HAP-1 (cell line): ENCODE measurements at regions not wholly inside any gene's neighbourhood (a gene's known extent, or its start where the extent isn't known, plus 50 kb on each side); places are given as distances from the start of the nearest gene placed in this dataset.

Source experiments
- DNase-seq, 2 experiments: peaks; one replicate each; pipeline ENCODE4 v3.0.0-alpha.2; 2016 to 2020; ENCODE audit warnings: low spot score in 2 of 2
- H3K27me3 ChIP-seq: fragments of 250-450 bp; sonication (Bioruptor Pico); 2 replicates; pipeline ENCODE4 v1.5.1; 2020; ENCODE audit warnings: low read depth, mild to moderate bottlenecking, moderate library complexity
- H3K36me3 ChIP-seq: fragments of 250-450 bp; sonication (Bioruptor Pico); replicated peaks from 2 replicates; pipeline ENCODE4 v1.5.1; 2020; ENCODE audit warnings: mild to moderate bottlenecking
- H3K4me1 ChIP-seq: fragments of 250-450 bp; sonication (Bioruptor Pico); 2 replicates; pipeline ENCODE4 v1.5.1; 2020; ENCODE audit warnings: mild to moderate bottlenecking
- H3K4me3 ChIP-seq: fragments of 250-450 bp; sonication (Bioruptor Pico); 2 replicates; pipeline ENCODE4 v1.5.1; 2020; ENCODE audit warnings: mild to moderate bottlenecking, moderate library complexity
- H3K9me3 ChIP-seq: fragments of 250-450 bp; sonication (Bioruptor Pico); 2 replicates; pipeline ENCODE4 v1.5.1; 2020; ENCODE audit warnings: mild to moderate bottlenecking, moderate library complexity
- in situ Hi-C: fragments of 300-500 bp; cut with MboI; formaldehyde crosslinking; loops from 3 replicates; pipeline ENCODE4 v1.14.3; 2020; ENCODE audit warnings: low sequenced_read_pairs, inconsistent platforms, mixed read lengths

DNA sequence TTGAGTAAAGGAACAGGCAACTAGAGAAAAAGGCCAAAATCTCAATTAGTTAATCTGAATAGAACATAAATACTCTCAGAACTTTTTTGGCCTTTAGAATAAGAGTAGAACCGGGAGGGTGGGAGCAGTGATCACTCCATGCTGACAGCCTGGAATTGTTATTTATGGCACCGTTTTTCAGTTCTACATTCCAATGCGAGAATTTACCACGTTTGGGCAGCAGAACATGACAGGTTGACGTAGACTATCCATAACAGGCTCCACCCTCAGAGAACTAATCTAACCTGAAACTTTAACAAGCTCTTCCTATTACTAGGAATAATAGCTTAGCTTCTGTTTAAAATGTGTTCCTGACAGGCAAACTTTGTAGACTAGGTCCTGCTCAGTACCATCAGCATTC, 379.1 kb downstream of the SEC23A start:
- DNase-seq, result no peak
- no peaks in the 10 kb centered on the region for H3K27me3 ChIP-seq
- no peaks in the 10 kb centered on the region for H3K4me1 ChIP-seq
- no peak overlapping the region for H3K4me3 ChIP-seq
- in situ Hi-C loops, result loop anchor here (10.0 kb wide), 1 partner anchor 141 kb away; no protein-coding TSS in a partner anchor
- no peaks in the 10 kb centered on the region for H3K9me3 ChIP-seq
- H3K36me3 ChIP-seq, result no peaks in the 10 kb centered on the region

- no peaks in the 10 kb centered on the region for H3K4me1 ChIP-seq
- DNase-seq, result no peak
- in situ Hi-C loops, result loop anchor here (10.0 kb wide), 1 partner anchor 142 kb away; no protein-coding TSS in a partner anchor
Observed at GRCh38 chr14:38723277-38723676, 379.8 kb downstream of the SEC23A start.

DNA sequence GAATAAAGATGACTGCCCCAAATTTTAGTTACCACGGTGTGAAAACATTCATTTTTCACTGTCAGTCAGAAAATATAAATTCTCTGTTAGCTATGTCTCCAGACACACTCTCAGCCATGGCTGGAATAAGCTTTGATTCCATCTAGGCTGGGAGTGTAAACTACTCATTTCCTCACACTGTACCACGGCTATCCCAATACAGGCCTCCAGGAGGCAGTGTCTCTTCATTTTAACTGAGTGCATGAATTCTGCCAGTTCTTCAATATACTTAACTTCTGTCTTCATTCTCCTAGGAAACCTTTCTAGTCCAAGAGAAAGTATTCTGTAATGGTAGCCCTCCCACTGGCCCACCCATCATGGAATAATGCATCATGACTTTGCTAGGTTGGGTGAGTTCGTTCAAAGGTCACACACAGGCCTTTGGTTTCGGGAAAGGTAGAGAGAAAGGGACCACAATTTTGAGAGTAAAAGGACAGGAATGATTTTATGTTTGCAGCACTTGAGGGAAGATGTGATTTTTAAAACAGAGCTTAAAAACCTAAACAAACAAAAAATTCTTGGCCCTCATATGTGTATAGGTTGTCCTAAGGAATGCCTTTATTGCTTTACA, 381.1 kb downstream of the SEC23A start:
- peak; percentile 38 to 78 for DNase-seq
- no peaks in the 10 kb centered on the region for H3K36me3 ChIP-seq
- in situ Hi-C loops, result loop anchor here (10.0 kb wide), 1 partner anchor 143 kb away; no protein-coding TSS in a partner anchor
- no peak overlapping the region for H3K4me3 ChIP-seq
- no peaks in the 10 kb centered on the region for H3K27me3 ChIP-seq
- H3K9me3 ChIP-seq, result no peaks in the 10 kb centered on the region
- H3K4me1 ChIP-seq, result no peaks in the 10 kb centered on the region

More at GRCh38 chr14:38723277-38723676, 379.8 kb downstream of the SEC23A start:
- Histone ChIP-seq H3K4me3 (no peak overlapping the region), H3K9me3 (no peaks in the 10 kb centered on the region), H3K27me3 (no peaks in the 10 kb centered on the region), H3K36me3 (no peaks in the 10 kb centered on the region)

GRCh38 chr14:38718519-38718918, 384.5 kb downstream of the SEC23A start:
- H3K4me1 ChIP-seq, result no peaks in the 10 kb centered on the region
- DNase-seq, result no peak
- in situ Hi-C loops, result no loop called here
- no peaks in the 10 kb centered on the region for H3K36me3 ChIP-seq
- no peaks in the 10 kb centered on the region for H3K9me3 ChIP-seq
- no peak overlapping the region for H3K4me3 ChIP-seq
- no peaks in the 10 kb centered on the region for H3K27me3 ChIP-seq

- H3K4me1 ChIP-seq, result no peaks in the 10 kb centered on the region
- no peaks in the 10 kb centered on the region for H3K9me3 ChIP-seq
- H3K27me3 ChIP-seq, result no peaks in the 10 kb centered on the region
- no peaks in the 10 kb centered on the region for H3K36me3 ChIP-seq
- no peak for DNase-seq
- in situ Hi-C loops, result no loop called here
- H3K4me3 ChIP-seq, result no peak overlapping the region
Observed at GRCh38 chr14:38716926-38717325, 386.1 kb downstream of the SEC23A start.

DNA sequence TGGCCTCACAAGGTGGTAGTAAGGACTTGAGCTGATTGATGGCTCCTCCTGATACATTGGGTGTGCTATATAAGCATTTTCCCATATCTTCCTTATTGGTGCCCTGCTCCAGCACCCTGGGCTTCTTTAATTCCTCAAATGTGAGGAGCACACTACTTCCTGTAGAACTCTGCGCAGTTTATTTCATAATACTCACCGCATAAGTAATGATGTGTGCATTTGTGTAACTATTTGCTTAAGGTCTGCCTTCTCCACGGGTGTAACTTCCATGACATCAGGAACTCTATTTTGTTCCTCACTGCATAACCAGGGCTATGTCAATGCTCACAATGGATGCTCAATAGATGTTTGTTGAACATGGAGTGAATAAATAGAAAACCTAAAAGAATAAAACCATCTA, 392.2 kb downstream of the SEC23A start:
- H3K9me3 ChIP-seq, result no peaks in the 10 kb centered on the region
- H3K4me1 ChIP-seq, result no peaks in the 10 kb centered on the region
- in situ Hi-C loops, result no loop called here
- H3K4me3 ChIP-seq, result no peak overlapping the region
- no peak for DNase-seq
- H3K27me3 ChIP-seq, result no peaks in the 10 kb centered on the region
- no peaks in the 10 kb centered on the region for H3K36me3 ChIP-seq

- in situ Hi-C loops, result no loop called here
- H3K4me3 ChIP-seq, result no peak overlapping the region
- no peaks in the 10 kb centered on the region for H3K9me3 ChIP-seq
- H3K4me1 ChIP-seq, result no peaks in the 10 kb centered on the region
- H3K27me3 ChIP-seq, result no peaks in the 10 kb centered on the region
- no peaks in the 10 kb centered on the region for H3K36me3 ChIP-seq
- no peak for DNase-seq
Observed at GRCh38 chr14:38710196-38710595, 392.8 kb downstream of the SEC23A start.

- DNase-seq, result no peak
- Histone ChIP-seq H3K4me1 (no peaks in the 10 kb centered on the region), H3K27me3 (no peaks in the 10 kb centered on the region; the same call in 1 of the 2 replicates), H3K9me3 (no peaks in the 10 kb centered on the region; the same call in 1 of the 2 replicates), H3K4me3 (no peak overlapping the region), H3K36me3 (no peaks in the 10 kb centered on the region)
- in situ Hi-C loops, result no loop called here
Observed at GRCh38 chr14:38705220-38705619, 397.8 kb downstream of the SEC23A start.

GRCh38 chr14:38704220-38704619, 398.8 kb downstream of the SEC23A start:
- Histone ChIP-seq H3K9me3 (no peaks in the 10 kb centered on the region; the same call in 1 of the 2 replicates), H3K36me3 (no peaks in the 10 kb centered on the region), H3K27me3 (no peaks in the 10 kb centered on the region; the same call in 1 of the 2 replicates), H3K4me3 (no peak overlapping the region), H3K4me1 (no peaks in the 10 kb centered on the region)
- in situ Hi-C loops, result no loop called here
- DNase-seq, result no peak

DNA sequence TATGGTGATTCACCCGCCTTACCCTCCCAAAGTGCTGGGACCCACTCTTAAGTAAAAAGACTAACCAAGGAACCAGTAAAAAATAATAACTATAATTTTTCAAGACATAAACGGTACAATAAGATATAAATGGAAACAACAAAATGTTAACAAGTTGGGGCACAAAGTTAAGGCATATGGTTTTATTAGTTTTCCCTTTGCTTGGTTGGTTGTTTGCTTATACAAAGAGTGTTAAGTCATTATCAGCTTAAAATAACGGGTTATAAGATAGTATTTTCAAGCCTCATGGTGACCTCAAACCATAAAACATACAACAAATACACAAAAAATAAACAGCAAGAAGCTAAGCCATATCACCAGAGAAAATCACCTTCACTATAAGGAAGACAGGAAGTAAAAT, 406.1 kb downstream of the SEC23A start:
- H3K27me3 ChIP-seq, result no peaks in the 10 kb centered on the region; the same call in 1 of the 2 replicates
- in situ Hi-C loops, result no loop called here
- no peak for DNase-seq
- H3K4me3 ChIP-seq, result no peak overlapping the region
- no peaks in the 10 kb centered on the region; the same call in 1 of the 2 replicates for H3K9me3 ChIP-seq
- no peaks in the 10 kb centered on the region for H3K36me3 ChIP-seq
- no peaks in the 10 kb centered on the region for H3K4me1 ChIP-seq

GRCh38 chr14:38693423-38693822, 409.6 kb downstream of the SEC23A start:
- Histone ChIP-seq H3K4me3 (no peak overlapping the region), H3K4me1 (no peaks in the 10 kb centered on the region), H3K36me3 (no peaks in the 10 kb centered on the region), H3K27me3 (no peaks in the 10 kb centered on the region), H3K9me3 (no peaks in the 10 kb centered on the region)
- DNase-seq, result no peak
- in situ Hi-C loops, result no loop called here

GRCh38 chr14:38669027-38669426, 413.1 kb upstream of the CLEC14A start:
- H3K27me3 ChIP-seq, result no peaks in the 10 kb centered on the region
- no peaks in the 10 kb centered on the region for H3K9me3 ChIP-seq
- H3K4me1 ChIP-seq, result no peaks in the 10 kb centered on the region
- in situ Hi-C loops, result no loop called here
- DNase-seq, result no peak
- no peak overlapping the region for H3K4me3 ChIP-seq
- H3K36me3 ChIP-seq, result no peaks in the 10 kb centered on the region

DNA sequence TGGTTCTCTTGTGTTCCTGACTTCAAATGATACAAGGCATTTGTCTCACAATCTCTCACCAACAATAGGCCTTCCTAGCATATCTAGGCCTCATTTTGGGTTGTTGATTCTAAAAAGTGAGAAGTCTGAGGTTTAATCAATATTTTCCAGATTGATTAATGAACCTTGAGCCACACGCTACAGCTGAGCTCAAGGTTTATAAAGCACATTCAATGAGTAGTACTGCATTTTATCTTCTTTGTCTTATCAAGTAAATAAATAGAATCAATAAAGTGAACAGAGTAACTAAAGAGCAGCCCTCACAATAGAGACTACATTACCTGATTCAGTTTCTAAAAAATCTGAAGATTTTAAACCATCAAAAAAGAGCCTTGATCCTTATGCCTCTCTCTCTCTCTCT, 407.5 kb upstream of the CLEC14A start:
- in situ Hi-C loops, result no loop called here
- no peaks in the 10 kb centered on the region for H3K9me3 ChIP-seq
- no peak overlapping the region for H3K4me3 ChIP-seq

GRCh38 chr14:38662781-38663180, 406.9 kb upstream of the CLEC14A start:
- Histone ChIP-seq H3K27me3 (0 out of 2 replicates have a peak, but pooled peaks cover 2% of the 10 kb centered on the region), H3K36me3 (no peaks in the 10 kb centered on the region), H3K4me3 (no peak overlapping the region), H3K9me3 (no peaks in the 10 kb centered on the region), H3K4me1 (no peaks in the 10 kb centered on the region; the same call in 1 of the 2 replicates)
- in situ Hi-C loops, result no loop called here
- no peak for DNase-seq

More for the DNA sequence above, 407.5 kb upstream of the CLEC14A start:
- Histone ChIP-seq H3K27me3 (0 out of 2 replicates have a peak, but pooled peaks cover 2% of the 10 kb centered on the region), H3K4me1 (no peaks in the 10 kb centered on the region; the same call in 1 of the 2 replicates), H3K36me3 (no peaks in the 10 kb centered on the region)
- no peak for DNase-seq
